CD14-positive monocyte (primary cell): ENCODE measurements at regions not wholly inside any gene's neighbourhood (a gene's known extent, or its start where the extent isn't known, plus 50 kb on each side); places are given as distances from the start of the nearest gene placed in this dataset.

Experiments
- DNase-seq, 3 donors: peaks; one replicate each; pipeline ENCODE4 v3.0.0-alpha.2; 2011 to 2022
- H2AFZ ChIP-seq: 2 replicates; pipeline ENCODE4 v1.6.0; 2012; ENCODE audit warnings: mild to moderate bottlenecking, low read depth, low read length, inconsistent platforms; ENCODE audit not compliant: insufficient read depth, poor library complexity, severe bottlenecking
- H3K27ac ChIP-seq, 2 donors: 1 replicate in 1 of 2; 2 replicates in 1 of 2; pipeline ENCODE4 v1.5.1; 2012 to 2013; ENCODE audit warnings: low read length in 2 of 2, control low read depth in 1 of 2, inconsistent platforms in 1 of 2, low read depth in 1 of 2, mild to moderate bottlenecking in 1 of 2
- H3K27me3 ChIP-seq, 2 donors: one replicate each; pipeline versions ENCODE4 v1.6.0 to v1.6.1; 2011 to 2013; ENCODE audit warnings: low read length in 2 of 2; ENCODE audit not compliant: control insufficient read depth in 2 of 2, insufficient read depth in 2 of 2
- H3K36me3 ChIP-seq, 2 donors: replicated peaks in 1 of 2; 1 replicate in 1 of 2; 2 replicates in 1 of 2; pipeline versions ENCODE4 v1.5.1 to v1.6.1; 2012 to 2013; ENCODE audit warnings: low read length in 2 of 2, control low read depth in 1 of 2, inconsistent platforms in 1 of 2, mild to moderate bottlenecking in 1 of 2; ENCODE audit not compliant: insufficient read depth in 2 of 2, control insufficient read depth in 1 of 2
- H3K4me1 ChIP-seq, 2 donors: 1 replicate in 1 of 2; 2 replicates in 1 of 2; pipeline versions ENCODE4 v1.5.1 to v1.6.1; 2012 to 2013; ENCODE audit warnings: low read length in 2 of 2, control low read depth in 1 of 2, inconsistent platforms in 1 of 2, mild to moderate bottlenecking in 1 of 2, moderate library complexity in 1 of 2; ENCODE audit not compliant: insufficient read depth in 2 of 2, control insufficient read depth in 1 of 2
- H3K4me2 ChIP-seq: replicated peaks from 2 replicates; pipeline ENCODE3; 2012; ENCODE audit warnings: low read length, moderate library complexity, mild to moderate bottlenecking; ENCODE audit not compliant: poor library complexity, severe bottlenecking; ENCODE audit errors: extremely low read depth
- H3K4me3 ChIP-seq, 3 experiments: fragments of 200-600 bp in 1 of 3; sonication (generic) in 1 of 3; replicated peaks in 1 of 3; 1 replicate in 2 of 3; 2 replicates in 1 of 3; pipeline ENCODE4 v1.5.1; 2011 to 2013; ENCODE audit warnings: low read length in 3 of 3, mild to moderate bottlenecking in 3 of 3, control low read depth in 2 of 3, low read depth in 2 of 3, inconsistent platforms in 1 of 3, moderate library complexity in 1 of 3
- H3K79me2 ChIP-seq: 2 replicates; pipeline ENCODE4 v1.6.0; 2012; ENCODE audit warnings: mild to moderate bottlenecking, control low read depth, inconsistent platforms, low read length, moderate library complexity; ENCODE audit not compliant: insufficient read depth
- H3K9ac ChIP-seq: 2 replicates; pipeline ENCODE4 v1.6.0; 2017; ENCODE audit warnings: low read length, mild to moderate bottlenecking; ENCODE audit not compliant: insufficient read depth, poor library complexity, severe bottlenecking
- H3K9me3 ChIP-seq, 2 donors: replicated peaks in 1 of 2; 1 replicate in 1 of 2; 2 replicates in 1 of 2; pipeline versions ENCODE4 v1.5.1 to v1.6.1; 2012 to 2013; ENCODE audit warnings: low read length in 2 of 2, control low read depth in 1 of 2; ENCODE audit not compliant: control insufficient read depth in 1 of 2, insufficient read depth in 1 of 2
- H4K20me1 ChIP-seq: 2 replicates; pipeline ENCODE4 v1.6.0; 2012; ENCODE audit warnings: mild to moderate bottlenecking, low read length, control low read depth, moderate library complexity; ENCODE audit not compliant: insufficient read depth
- H3K27ac Mint-ChIP-seq, 7 donors: one replicate each; pipeline ENCODE4 v1.8.0; 2020; ENCODE audit warnings: mild to moderate bottlenecking in 7 of 7, mixed read lengths in 7 of 7, moderate library complexity in 6 of 7, inconsistent platforms in 2 of 7
- H3K27me3 Mint-ChIP-seq, 3 donors: one replicate each; pipeline ENCODE4 v1.8.0; 2021 to 2022; ENCODE audit warnings: low read depth in 3 of 3, mild to moderate bottlenecking in 3 of 3, mixed read lengths in 3 of 3, moderate library complexity in 3 of 3, inconsistent platforms in 1 of 3
- H3K36me3 Mint-ChIP-seq, 2 donors: one replicate each; pipeline ENCODE4 v1.8.0; 2020; ENCODE audit warnings: mixed read lengths in 2 of 2, inconsistent platforms in 1 of 2, mild to moderate bottlenecking in 1 of 2
- H3K4me1 Mint-ChIP-seq: one replicate; pipeline ENCODE4 v1.8.0; 2020; ENCODE audit warnings: mild to moderate bottlenecking, mixed read lengths
- H3K4me3 Mint-ChIP-seq, 2 donors: one replicate each; pipeline ENCODE4 v1.8.0; 2020; ENCODE audit warnings: mild to moderate bottlenecking in 2 of 2, mixed read lengths in 2 of 2, moderate library complexity in 1 of 2
- H3K9me3 Mint-ChIP-seq, 7 donors: one replicate each; pipeline ENCODE4 v1.8.0; 2020 to 2022; ENCODE audit warnings: mixed read lengths in 7 of 7, mild to moderate bottlenecking in 6 of 7, moderate library complexity in 6 of 7, inconsistent platforms in 2 of 7
- CTCF ChIP-seq: fragments of 200-600 bp; IDR thresholded peaks from one replicate; pipeline ENCODE4 v1.8.0; 2022; ENCODE audit warnings: antibody characterized with exemption, mild to moderate bottlenecking
- WGBS: methylation state at CpG from one replicate; pipeline ENCODE4 v1.1.5; 2013; ENCODE audit warnings: missing lambda C conversion rate; ENCODE audit not compliant: insufficient coverage; 5-methylcytosine and 5-hydroxymethylcytosine counted together
- intact Hi-C, 2 donors: fragments of 100-400 bp; cut with micrococcal nuclease; formaldehyde crosslinking; loops; one replicate each; pipeline versions ENCODE4 v1.15.0 to v1.15.1; 2023

DNA sequence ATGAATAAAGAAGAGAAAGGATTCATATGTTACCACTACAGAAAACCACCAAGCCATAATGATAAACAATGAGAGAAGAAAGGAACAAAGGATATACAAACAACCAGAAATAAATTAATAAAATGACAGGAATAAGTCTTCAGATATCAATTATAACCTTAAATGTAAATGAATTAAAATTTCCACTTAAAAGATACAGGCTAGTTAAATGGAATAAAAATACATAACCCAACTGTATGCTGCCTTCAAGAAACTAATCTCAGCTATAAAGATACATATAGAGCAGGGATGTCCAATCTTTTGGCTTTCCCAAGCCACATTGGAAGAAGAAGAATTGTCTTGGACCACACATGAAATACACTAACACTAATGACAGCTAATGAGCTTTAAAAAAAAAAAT lies 135.9 kb upstream of the GJE1 start:
- Histone ChIP-seq H3K27me3 (no peaks in the 10 kb centered on the region), H3K9me3 (peaks cover 12 to 15% of the 10 kb centered on the region in 2 donors), H3K9ac (no peak overlapping the region), H3K4me3 (no peak overlapping the region), H2AFZ (no peak overlapping the region), H3K4me1 (no peaks in the 10 kb centered on the region), H3K4me2 (no peak overlapping the region), H4K20me1 (no peaks in the 10 kb centered on the region), H3K36me3 (no peaks in the 10 kb centered on the region), H3K27ac (no peak overlapping the region), H3K79me2 (no peaks in the 10 kb centered on the region)
- no peak for DNase-seq
- intact Hi-C loops, result no loop called here
- Mint-ChIP-seq H3K27ac (no peak overlapping the region), H3K4me3 (no peak overlapping the region), H3K36me3 (no peaks in the 10 kb centered on the region), H3K4me1 (no peaks in the 10 kb centered on the region), H3K9me3 (peaks cover 3 to 22% (median 13%) of the 10 kb centered on the region in 7 donors), H3K27me3 (peaks cover 0 to 2% (median 0%) of the 10 kb centered on the region in 3 donors)
- TF ChIP-seq CTCF, result no peak

DNA sequence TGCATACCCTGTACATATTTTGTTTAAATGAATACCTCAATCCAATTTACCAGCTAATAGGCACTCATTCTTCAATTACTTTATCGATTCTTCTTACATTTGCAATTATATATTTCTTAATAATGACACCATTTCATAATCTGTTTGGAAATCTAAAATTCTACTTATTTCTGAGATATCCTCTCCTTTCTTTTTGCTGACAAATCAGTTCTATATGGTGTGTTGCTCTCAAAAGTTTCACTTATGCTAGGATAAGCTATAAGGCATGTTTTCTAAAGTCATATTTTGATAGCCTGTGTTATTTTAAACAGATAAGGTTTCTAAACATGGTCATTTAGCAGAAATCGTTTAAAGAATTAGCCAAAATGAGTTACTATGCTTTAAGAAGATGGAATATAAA lies 140.6 kb upstream of the GJE1 start:
- Histone ChIP-seq H3K36me3 (no peaks in the 10 kb centered on the region), H3K9me3 (peaks cover 12 to 15% of the 10 kb centered on the region in 2 donors), H3K27ac (no peak overlapping the region), H4K20me1 (no peaks in the 10 kb centered on the region), H3K27me3 (no peaks in the 10 kb centered on the region), H3K4me2 (no peak overlapping the region), H3K4me3 (no peak overlapping the region), H3K79me2 (no peaks in the 10 kb centered on the region), H3K4me1 (no peaks in the 10 kb centered on the region), H2AFZ (no peak overlapping the region), H3K9ac (no peak overlapping the region)
- H3K27ac Mint-ChIP-seq, result no peak overlapping the region
- peaks cover 0 to 1% (median 0%) of the 10 kb centered on the region in 3 donors for H3K27me3 Mint-ChIP-seq
- peaks cover 3 to 13% (median 11%) of the 10 kb centered on the region in 7 donors for H3K9me3 Mint-ChIP-seq
- no peak for TF ChIP-seq CTCF
- no peak for DNase-seq
- no peak overlapping the region for H3K4me3 Mint-ChIP-seq
- H3K36me3 Mint-ChIP-seq, result no peaks in the 10 kb centered on the region
- intact Hi-C loops, result no loop called here
- no CpG with 5 or more reads among the region's 2 CpGs for WGBS
- H3K4me1 Mint-ChIP-seq, result no peaks in the 10 kb centered on the region
